ENCODE measurements at regions not wholly inside any gene's neighbourhood (a gene's known extent, or its start where the extent isn't known, plus 50 kb on each side); places are given as distances from the start of the nearest gene placed in this dataset.

DNA sequence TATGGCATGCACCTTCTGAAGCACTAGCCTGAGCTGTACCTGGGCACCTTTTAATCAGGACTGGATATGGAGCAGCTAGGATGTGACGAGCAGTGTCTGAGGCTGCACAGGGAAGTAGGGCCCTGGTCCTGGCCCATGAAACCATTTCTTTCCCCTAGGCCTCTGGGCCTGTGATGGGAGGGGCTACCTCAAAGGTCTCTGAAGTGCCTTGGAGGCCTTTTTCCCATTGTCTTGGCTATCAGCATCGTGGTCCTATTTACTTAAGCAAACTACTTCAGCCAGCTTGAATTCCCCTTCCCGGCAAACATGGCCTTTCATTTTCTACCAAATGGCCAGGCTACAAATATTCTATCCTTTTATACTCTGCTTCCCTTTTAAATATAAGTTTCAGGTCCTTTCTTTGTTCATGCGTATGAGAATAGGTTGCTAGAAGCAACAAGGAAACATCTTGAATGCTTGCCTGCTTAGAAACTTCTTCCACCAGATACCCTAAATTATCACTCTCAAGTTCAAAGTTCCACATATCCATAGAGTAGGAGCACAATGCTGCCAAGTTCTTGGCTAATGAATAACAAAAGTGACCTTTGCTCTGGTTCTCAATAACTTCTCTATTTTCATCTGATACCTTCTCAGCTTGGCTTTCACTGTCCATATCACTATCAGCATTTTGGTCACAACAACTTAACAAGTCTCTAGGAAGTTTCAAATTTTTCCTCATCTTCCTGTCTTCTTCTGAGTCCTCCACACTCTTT is 673.1 kb downstream of the HTR1B start:
- TF ChIP-seq, protein P1, sequence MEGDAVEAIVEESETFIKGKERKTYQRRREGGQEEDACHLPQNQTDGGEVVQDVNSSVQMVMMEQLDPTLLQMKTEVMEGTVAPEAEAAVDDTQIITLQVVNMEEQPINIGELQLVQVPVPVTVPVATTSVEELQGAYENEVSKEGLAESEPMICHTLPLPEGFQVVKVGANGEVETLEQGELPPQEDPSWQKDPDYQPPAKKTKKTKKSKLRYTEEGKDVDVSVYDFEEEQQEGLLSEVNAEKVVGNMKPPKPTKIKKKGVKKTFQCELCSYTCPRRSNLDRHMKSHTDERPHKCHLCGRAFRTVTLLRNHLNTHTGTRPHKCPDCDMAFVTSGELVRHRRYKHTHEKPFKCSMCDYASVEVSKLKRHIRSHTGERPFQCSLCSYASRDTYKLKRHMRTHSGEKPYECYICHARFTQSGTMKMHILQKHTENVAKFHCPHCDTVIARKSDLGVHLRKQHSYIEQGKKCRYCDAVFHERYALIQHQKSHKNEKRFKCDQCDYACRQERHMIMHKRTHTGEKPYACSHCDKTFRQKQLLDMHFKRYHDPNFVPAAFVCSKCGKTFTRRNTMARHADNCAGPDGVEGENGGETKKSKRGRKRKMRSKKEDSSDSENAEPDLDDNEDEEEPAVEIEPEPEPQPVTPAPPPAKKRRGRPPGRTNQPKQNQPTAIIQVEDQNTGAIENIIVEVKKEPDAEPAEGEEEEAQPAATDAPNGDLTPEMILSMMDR (IDR thresholded peaks at IDR 0.05) = no peak
- TF ChIP-seq POLR2AphosphoS5 (IDR thresholded peaks at IDR 0.05; ENCODE audit: low read depth, low read length) (no peak), SIN3A (IDR thresholded peaks at IDR 0.05; ENCODE audit: borderline replicate concordance, insufficient read depth, low read depth, low read length) (no peak), TCF7L2 (IDR thresholded peaks at IDR 0.05; ENCODE audit: low read depth, low read length) (no peak)
- TF ChIP-seq, protein P2, sequence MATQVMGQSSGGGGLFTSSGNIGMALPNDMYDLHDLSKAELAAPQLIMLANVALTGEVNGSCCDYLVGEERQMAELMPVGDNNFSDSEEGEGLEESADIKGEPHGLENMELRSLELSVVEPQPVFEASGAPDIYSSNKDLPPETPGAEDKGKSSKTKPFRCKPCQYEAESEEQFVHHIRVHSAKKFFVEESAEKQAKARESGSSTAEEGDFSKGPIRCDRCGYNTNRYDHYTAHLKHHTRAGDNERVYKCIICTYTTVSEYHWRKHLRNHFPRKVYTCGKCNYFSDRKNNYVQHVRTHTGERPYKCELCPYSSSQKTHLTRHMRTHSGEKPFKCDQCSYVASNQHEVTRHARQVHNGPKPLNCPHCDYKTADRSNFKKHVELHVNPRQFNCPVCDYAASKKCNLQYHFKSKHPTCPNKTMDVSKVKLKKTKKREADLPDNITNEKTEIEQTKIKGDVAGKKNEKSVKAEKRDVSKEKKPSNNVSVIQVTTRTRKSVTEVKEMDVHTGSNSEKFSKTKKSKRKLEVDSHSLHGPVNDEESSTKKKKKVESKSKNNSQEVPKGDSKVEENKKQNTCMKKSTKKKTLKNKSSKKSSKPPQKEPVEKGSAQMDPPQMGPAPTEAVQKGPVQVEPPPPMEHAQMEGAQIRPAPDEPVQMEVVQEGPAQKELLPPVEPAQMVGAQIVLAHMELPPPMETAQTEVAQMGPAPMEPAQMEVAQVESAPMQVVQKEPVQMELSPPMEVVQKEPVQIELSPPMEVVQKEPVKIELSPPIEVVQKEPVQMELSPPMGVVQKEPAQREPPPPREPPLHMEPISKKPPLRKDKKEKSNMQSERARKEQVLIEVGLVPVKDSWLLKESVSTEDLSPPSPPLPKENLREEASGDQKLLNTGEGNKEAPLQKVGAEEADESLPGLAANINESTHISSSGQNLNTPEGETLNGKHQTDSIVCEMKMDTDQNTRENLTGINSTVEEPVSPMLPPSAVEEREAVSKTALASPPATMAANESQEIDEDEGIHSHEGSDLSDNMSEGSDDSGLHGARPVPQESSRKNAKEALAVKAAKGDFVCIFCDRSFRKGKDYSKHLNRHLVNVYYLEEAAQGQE (IDR thresholded peaks at IDR 0.05; ENCODE audit: insufficient read depth in 1 of 2, low read depth in 2 of 2, low read length in 1 of 2) = no peak

Data from Panc1 (cell line).